ENCODE measurements at regions not wholly inside any gene's neighbourhood (a gene's known extent, or its start where the extent isn't known, plus 50 kb on each side); places are given as distances from the start of the nearest gene placed in this dataset.

GRCh38 chr1:55774446-55774845 is 559.3 kb upstream of the USP24 start:
- TF ChIP-seq CTCF (IDR thresholded peaks at IDR 0.05) = no peak
- no peak for TF ChIP-seq POLR2A (IDR thresholded peaks at IDR 0.05)
